OCI-LY7 (cell line): ENCODE measurements at regions not wholly inside any gene's neighbourhood (a gene's known extent, or its start where the extent isn't known, plus 50 kb on each side); places are given as distances from the start of the nearest gene placed in this dataset.

Experiments
- BruUV-seq: library from RNA; stranded (reverse); fragments of 400-500 nt; replicated peaks from 2 replicates; lab custom pipeline; 2021; lab: Mats Ljungman, UMichigan
- CTCF ChIA-PET: fragments of 300-600 bp; sonication (Branson Sonifier 250); formaldehyde crosslinking; loops from one replicate; lab custom pipeline; 2022; ENCODE audit warnings: antibody characterized with exemption; ENCODE audit not compliant: unreplicated experiment; lab: Charles Lee
- POLR2A ChIA-PET: fragments of 300-600 bp; sonication (Branson Sonifier 250); formaldehyde crosslinking; loops from one replicate; lab custom pipeline; 2022; ENCODE audit warnings: antibody characterized with exemption; lab: Charles Lee
- DNase-seq: peaks from one replicate; pipeline ENCODE4 v3.0.0-alpha.2; 2015; ENCODE audit warnings: low spot score
- H2AFZ ChIP-seq: fragments of 200-600 bp; sonication (generic), shearing (Covaris generic); 2 replicates; pipeline ENCODE4 v1.6.1; 2014; ENCODE audit warnings: mild to moderate bottlenecking, antibody characterized with exemption, low read length, moderate library complexity
- H3K27ac ChIP-seq: fragments of 200-600 bp; sonication (generic); 2 replicates; pipeline ENCODE4 v1.5.1; 2014; ENCODE audit warnings: mixed run types, low read depth, mild to moderate bottlenecking, moderate library complexity, low read length, inconsistent platforms; ENCODE audit not compliant: poor library complexity, severe bottlenecking
- H3K36me3 ChIP-seq: fragments of 200-600 bp; sonication (generic); 2 replicates; pipeline ENCODE4 v1.6.1; 2014; ENCODE audit warnings: mild to moderate bottlenecking, antibody characterized with exemption, low read length, moderate library complexity, mixed read lengths; ENCODE audit not compliant: insufficient read depth
- H3K4me1 ChIP-seq: fragments of 200-600 bp; sonication (generic); 2 replicates; pipeline ENCODE4 v1.5.1; 2014; ENCODE audit warnings: mild to moderate bottlenecking, low read length; ENCODE audit not compliant: insufficient read depth, poor library complexity, severe bottlenecking
- H3K4me2 ChIP-seq: fragments of 200-600 bp; sonication (generic); 2 replicates; pipeline ENCODE4 v1.6.1; 2014; ENCODE audit warnings: mild to moderate bottlenecking, low read length
- H3K4me3 ChIP-seq: fragments of 200-600 bp; sonication (generic); 2 replicates; pipeline ENCODE4 v1.5.1; 2014; ENCODE audit warnings: mild to moderate bottlenecking, low read depth, low read length; ENCODE audit not compliant: poor library complexity, severe bottlenecking
- H3K79me2 ChIP-seq: fragments of 200-600 bp; sonication (generic); 2 replicates; pipeline ENCODE4 v1.6.1; 2016; ENCODE audit warnings: low read depth, mild to moderate bottlenecking, low read length, moderate library complexity, mixed read lengths; ENCODE audit not compliant: insufficient read depth
- H3K9me2 ChIP-seq: fragments of 200-600 bp; sonication (generic); 2 replicates; pipeline ENCODE4 v1.6.1; 2016; ENCODE audit warnings: mild to moderate bottlenecking, low read length, mixed read lengths; ENCODE audit not compliant: insufficient read depth
- H3K9me3 ChIP-seq: fragments of 200-600 bp; sonication (generic); 2 replicates; pipeline ENCODE4 v1.6.1; 2014; ENCODE audit warnings: mild to moderate bottlenecking, mixed run types, low read length, mixed read lengths
- H4K20me1 ChIP-seq: fragments of 200-600 bp; sonication (generic); 2 replicates; pipeline ENCODE4 v1.6.1; 2014; ENCODE audit warnings: mild to moderate bottlenecking, antibody characterized with exemption, low read length, moderate library complexity, mixed read lengths; ENCODE audit not compliant: insufficient read depth
- EZH2phosphoT487 ChIP-seq: fragments of 200-600 bp; sonication (generic); IDR thresholded peaks from 2 replicates; pipeline ENCODE4 v1.6.1; 2018; ENCODE audit warnings: low read depth, borderline replicate concordance, mild to moderate bottlenecking, mixed run types, antibody characterized with exemption, low read length, moderate library complexity, mixed read lengths
- intact Hi-C: fragments of 100-400 bp; cut with micrococcal nuclease; formaldehyde crosslinking; loops from one replicate; pipeline ENCODE4 v1.10.0; 2022; ENCODE audit not compliant: unreplicated experiment
- TF ChIP-seq, protein P1 (sequence below): fragments of 200-600 bp; sonication (generic); conservative IDR thresholded peaks from 2 replicates; pipeline ENCODE4 v1.5.1; 2014; ENCODE audit warnings: mild to moderate bottlenecking, antibody characterized with exemption, low read length, moderate library complexity, mixed read lengths

DNA sequence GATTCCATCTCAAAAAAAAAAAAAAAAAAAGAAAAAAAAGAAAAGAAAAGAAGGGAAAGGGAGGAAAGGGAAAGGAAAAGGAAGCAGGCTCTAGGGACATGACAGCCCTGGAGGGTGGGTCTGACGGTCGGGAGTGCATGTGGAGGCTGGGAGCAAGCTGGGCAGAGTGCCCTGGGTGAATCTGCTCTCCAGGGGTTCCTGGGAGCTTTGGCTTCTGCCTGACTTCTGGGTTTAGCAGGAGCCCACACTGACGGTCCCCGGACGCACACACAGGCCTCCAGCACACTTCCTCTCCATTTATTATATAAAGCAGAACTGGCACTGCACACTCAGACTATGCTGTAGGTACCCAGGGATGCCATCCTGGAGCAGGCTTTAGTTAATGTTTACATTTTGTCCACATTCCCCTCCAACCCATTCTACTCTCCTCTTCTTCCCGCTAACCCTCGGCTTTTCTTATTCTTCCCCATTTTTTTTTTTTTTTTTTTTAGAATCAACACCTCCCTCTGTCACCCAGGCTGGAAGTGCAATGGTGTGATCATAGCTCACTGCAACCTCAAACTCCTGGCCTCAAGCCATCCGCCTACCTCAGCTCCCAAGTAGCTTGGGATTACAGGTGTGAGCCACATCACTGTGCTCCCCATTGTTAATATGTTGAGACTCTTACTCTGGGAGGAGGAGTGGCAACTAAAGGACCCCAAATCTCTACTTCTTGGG is 151.1 kb upstream of the SLC1A4 start:
- H3K4me3 ChIP-seq = no peak overlapping the region
- H3K27ac ChIP-seq = no peak overlapping the region
- no peaks in the 10 kb centered on the region for H3K9me2 ChIP-seq
- no peak overlapping the region; the same call in 1 of the 2 replicates for H3K4me2 ChIP-seq
- H3K4me1 ChIP-seq = peaks cover 45% of the 10 kb centered on the region
- H2AFZ ChIP-seq = no peak overlapping the region
- BruUV-seq = no TSS peak
- H3K9me3 ChIP-seq = no peaks in the 10 kb centered on the region
- no peaks in the 10 kb centered on the region for H3K79me2 ChIP-seq
- H4K20me1 ChIP-seq = no peaks in the 10 kb centered on the region
- ChIA-PET POLR2A (interaction anchor here (0.6 to 3.5 kb wide), 9 partner anchors 13 to 1189 kb away, joined by 3 to 21 read pairs (median 5); no protein-coding TSS in a partner anchor), CTCF (no interaction called here)
- intact Hi-C loops = no loop called here
- TF ChIP-seq EZH2phosphoT487 = no peak
- TF ChIP-seq, protein P1, sequence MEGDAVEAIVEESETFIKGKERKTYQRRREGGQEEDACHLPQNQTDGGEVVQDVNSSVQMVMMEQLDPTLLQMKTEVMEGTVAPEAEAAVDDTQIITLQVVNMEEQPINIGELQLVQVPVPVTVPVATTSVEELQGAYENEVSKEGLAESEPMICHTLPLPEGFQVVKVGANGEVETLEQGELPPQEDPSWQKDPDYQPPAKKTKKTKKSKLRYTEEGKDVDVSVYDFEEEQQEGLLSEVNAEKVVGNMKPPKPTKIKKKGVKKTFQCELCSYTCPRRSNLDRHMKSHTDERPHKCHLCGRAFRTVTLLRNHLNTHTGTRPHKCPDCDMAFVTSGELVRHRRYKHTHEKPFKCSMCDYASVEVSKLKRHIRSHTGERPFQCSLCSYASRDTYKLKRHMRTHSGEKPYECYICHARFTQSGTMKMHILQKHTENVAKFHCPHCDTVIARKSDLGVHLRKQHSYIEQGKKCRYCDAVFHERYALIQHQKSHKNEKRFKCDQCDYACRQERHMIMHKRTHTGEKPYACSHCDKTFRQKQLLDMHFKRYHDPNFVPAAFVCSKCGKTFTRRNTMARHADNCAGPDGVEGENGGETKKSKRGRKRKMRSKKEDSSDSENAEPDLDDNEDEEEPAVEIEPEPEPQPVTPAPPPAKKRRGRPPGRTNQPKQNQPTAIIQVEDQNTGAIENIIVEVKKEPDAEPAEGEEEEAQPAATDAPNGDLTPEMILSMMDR = no peak
- DNase-seq = peak; percentile 46
- no peaks in the 10 kb centered on the region for H3K36me3 ChIP-seq

DNA sequence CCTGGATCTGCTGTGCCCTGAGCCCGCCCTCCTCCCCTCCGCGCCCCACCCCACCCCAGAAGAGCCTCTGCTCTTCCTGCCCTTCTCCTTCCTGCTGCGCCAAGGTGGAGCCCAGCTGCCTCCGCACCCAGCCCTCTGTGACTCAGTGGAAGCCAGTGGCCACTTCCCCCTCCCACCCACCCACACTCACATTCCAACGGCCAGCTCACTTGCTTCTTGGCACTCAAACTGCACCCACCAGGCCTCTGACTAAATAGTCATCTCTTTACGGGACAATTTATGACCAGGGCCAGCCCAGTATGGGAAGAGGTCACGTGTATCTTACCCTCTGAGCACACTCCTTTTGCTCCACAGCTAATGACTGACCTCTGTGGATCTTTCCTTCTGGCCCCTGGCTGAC is 150.4 kb upstream of the SLC1A4 start:
- DNase-seq = no peak
- POLR2A ChIA-PET = interaction anchor here (0.6 to 3.5 kb wide), 12 partner anchors 13 to 1189 kb away, joined by 3 to 21 read pairs (median 4); no protein-coding TSS in a partner anchor
- no TSS peak for BruUV-seq
- peaks cover 45% of the 10 kb centered on the region for H3K4me1 ChIP-seq
- H3K9me2 ChIP-seq = no peaks in the 10 kb centered on the region
- no peak overlapping the region for H3K4me3 ChIP-seq
- no peak overlapping the region for H3K27ac ChIP-seq
- TF ChIP-seq EZH2phosphoT487 = no peak
- TF ChIP-seq, protein P1 = no peak
- no peak overlapping the region for H3K4me2 ChIP-seq
- H2AFZ ChIP-seq = no peak overlapping the region; the same call in 1 of the 2 replicates
- intact Hi-C loops = no loop called here
- no peaks in the 10 kb centered on the region for H3K9me3 ChIP-seq
- CTCF ChIA-PET = no interaction called here
- no peaks in the 10 kb centered on the region for H3K36me3 ChIP-seq
- no peaks in the 10 kb centered on the region for H3K79me2 ChIP-seq
- no peaks in the 10 kb centered on the region for H4K20me1 ChIP-seq

DNA sequence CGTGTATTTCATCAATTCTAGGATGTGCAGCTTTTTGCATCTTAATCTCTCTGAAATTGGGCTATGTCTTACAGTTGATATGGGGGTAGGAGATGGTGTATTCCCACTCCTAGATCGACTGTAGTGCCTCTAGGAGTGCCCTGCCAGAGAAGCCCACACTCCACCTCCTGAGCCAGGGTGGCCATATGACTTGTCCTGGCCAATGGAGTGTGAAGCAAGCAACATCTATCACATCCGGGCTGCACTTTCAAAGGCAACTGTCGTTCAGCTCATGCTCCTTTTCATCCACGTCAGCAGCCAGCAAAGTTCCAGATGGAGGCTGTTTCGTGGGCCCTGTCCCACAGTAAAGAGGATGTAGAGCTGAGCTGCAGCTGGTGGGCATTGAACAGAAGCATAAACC is 149.4 kb upstream of the SLC1A4 start:
- Histone ChIP-seq H3K9me2 (no peaks in the 10 kb centered on the region), H4K20me1 (no peaks in the 10 kb centered on the region), H3K4me2 (peak overlapping the region; percentile 53), H3K36me3 (no peaks in the 10 kb centered on the region), H2AFZ (peak overlapping the region; percentile 79), H3K9me3 (no peaks in the 10 kb centered on the region), H3K27ac (peak overlapping the region; percentile 83), H3K4me1 (peaks cover 45% of the 10 kb centered on the region), H3K79me2 (no peaks in the 10 kb centered on the region), H3K4me3 (peak overlapping the region; percentile 5)
- no peak for TF ChIP-seq EZH2phosphoT487
- TF ChIP-seq, protein P1 = no peak
- ChIA-PET POLR2A (interaction anchor here (0.6 to 3.5 kb wide), 9 partner anchors 12 to 194 kb away, joined by 3 to 21 read pairs (median 3); no protein-coding TSS in a partner anchor), CTCF (interaction anchor here (0.6 to 1.0 kb wide), 3 partner anchors 8 to 75 kb away, joined by 3 read pairs; no protein-coding TSS in a partner anchor)
- peak; percentile 91 for DNase-seq
- intact Hi-C loops = no loop called here
- no TSS peak for BruUV-seq
